ENCODE measurements at regions not wholly inside any gene's neighbourhood (a gene's known extent, or its start where the extent isn't known, plus 50 kb on each side); places are given as distances from the start of the nearest gene placed in this dataset.

GRCh38 chr2:215836881-215837280, 176.5 kb downstream of the MREG start:
- no peak for DNase-seq (ENCODE audit: extremely low read depth, low read depth)
- no peak overlapping the region for H3K4me3 ChIP-seq (replicated peaks; ENCODE audit: low read depth, low read length)
- TF ChIP-seq CTCF (IDR thresholded peaks at IDR 0.05; ENCODE audit: low read depth, low read length, missing control alignments), result no peak

- no peak overlapping the region for H3K4me3 ChIP-seq (replicated peaks; ENCODE audit: low read depth, low read length)
- no peak for TF ChIP-seq CTCF (IDR thresholded peaks at IDR 0.05; ENCODE audit: low read depth, low read length, missing control alignments)
- no peak for DNase-seq (ENCODE audit: extremely low read depth, low read depth)
Measured at GRCh38 chr2:215835657-215836056, 177.7 kb downstream of the MREG start.

GRCh38 chr2:215835231-215835630, 178.1 kb downstream of the MREG start:
- H3K4me3 ChIP-seq (replicated peaks; ENCODE audit: low read depth, low read length), result no peak overlapping the region
- no peak for DNase-seq (ENCODE audit: extremely low read depth, low read depth)
- TF ChIP-seq CTCF (IDR thresholded peaks at IDR 0.05; ENCODE audit: low read depth, low read length, missing control alignments), result no peak

GRCh38 chr2:215833531-215834162, 179.7 kb downstream of the MREG start:
- DNase-seq (ENCODE audit: extremely low read depth, low read depth), result peak; percentile 43
- H3K4me3 ChIP-seq (replicated peaks; ENCODE audit: low read depth, low read length), result no peak overlapping the region
- TF ChIP-seq CTCF (IDR thresholded peaks at IDR 0.05; ENCODE audit: low read depth, low read length, missing control alignments), result no peak

GRCh38 chr2:215832791-215833190, 180.6 kb downstream of the MREG start:
- TF ChIP-seq CTCF (IDR thresholded peaks at IDR 0.05; ENCODE audit: low read depth, low read length, missing control alignments), result no peak
- DNase-seq (ENCODE audit: extremely low read depth, low read depth), result no peak
- H3K4me3 ChIP-seq (replicated peaks; ENCODE audit: low read depth, low read length), result no peak overlapping the region

- H3K4me3 ChIP-seq (replicated peaks; ENCODE audit: low read depth, low read length), result no peak overlapping the region
- TF ChIP-seq CTCF (IDR thresholded peaks at IDR 0.05; ENCODE audit: low read depth, low read length, missing control alignments), result no peak
- no peak for DNase-seq (ENCODE audit: extremely low read depth, low read depth)
Measured at GRCh38 chr2:215831296-215831913, 181.9 kb downstream of the MREG start.
